ENCODE measurements at regions not wholly inside any gene's neighbourhood (a gene's known extent, or its start where the extent isn't known, plus 50 kb on each side); places are given as distances from the start of the nearest gene placed in this dataset.

- no peak for DNase-seq
These were observed 139.5 kb upstream of the TMCO5A start for GRCh38 chr15:37794947-37795346.

- no peak for DNase-seq
These were observed 132.9 kb upstream of the TMCO5A start for GRCh38 chr15:37801529-37801928.

GRCh38 chr15:37806808-37807207 is 127.6 kb upstream of the TMCO5A start:
- DNase-seq, result no peak

- no peak for DNase-seq
These were observed 124.1 kb upstream of the TMCO5A start for GRCh38 chr15:37810381-37810780.

- no peak for DNase-seq
These were observed 121.1 kb upstream of the TMCO5A start for GRCh38 chr15:37813306-37813705.

- DNase-seq, result no peak
These were observed 119.5 kb upstream of the TMCO5A start for GRCh38 chr15:37814847-37815515.

GRCh38 chr15:37818152-37818677 is 116.2 kb upstream of the TMCO5A start:
- no peak for DNase-seq

GRCh38 chr15:37819191-37819590 is 115.2 kb upstream of the TMCO5A start:
- DNase-seq, result no peak

- no peak for DNase-seq
These were observed 113.9 kb upstream of the TMCO5A start for GRCh38 chr15:37820380-37821128.

- DNase-seq, result no peak
These were observed 110.7 kb upstream of the TMCO5A start for GRCh38 chr15:37823601-37824275.

- peak; percentile 2 for DNase-seq
These were observed 109.6 kb upstream of the TMCO5A start for GRCh38 chr15:37824717-37825382.

GRCh38 chr15:37837276-37837675 is 97.2 kb upstream of the TMCO5A start:
- no peak for DNase-seq

GRCh38 chr15:37847776-37848175 is 86.7 kb upstream of the TMCO5A start:
- DNase-seq, result no peak

GRCh38 chr15:37856109-37856508 is 78.3 kb upstream of the TMCO5A start:
- no peak for DNase-seq

- DNase-seq, result no peak
These were observed 73.5 kb upstream of the TMCO5A start for GRCh38 chr15:37860896-37861295.

- DNase-seq, result no peak
These were observed 68.8 kb upstream of the TMCO5A start for GRCh38 chr15:37865687-37866086.

GRCh38 chr15:37870711-37871110 is 63.7 kb upstream of the TMCO5A start:
- no peak for DNase-seq

GRCh38 chr15:37872661-37873060 is 61.8 kb upstream of the TMCO5A start:
- no peak for DNase-seq

- no peak for DNase-seq
These were observed 61.1 kb upstream of the TMCO5A start for GRCh38 chr15:37873336-37873735.

GRCh38 chr15:37876900-37877299 is 57.5 kb upstream of the TMCO5A start:
- DNase-seq, result no peak

GRCh38 chr15:37877851-37878741 is 56.3 kb upstream of the TMCO5A start:
- DNase-seq, result no peak
